Activated T-helper 1 cell treated with Interleukin-2 at 50 U/mL for 16 hours (primary cell): ENCODE measurements at regions not wholly inside any gene's neighbourhood (a gene's known extent, or its start where the extent isn't known, plus 50 kb on each side); places are given as distances from the start of the nearest gene placed in this dataset.
"Not testable (repeated sequence)": the region's sequence is repeated elsewhere in the genome, so short reads cannot be mapped to it uniquely, and the experiment has no call there.

Experiments
- DNase-seq: peaks from one replicate; pipeline ENCODE4 v3.0.0-alpha.2; 2020; ENCODE audit warnings: low read depth

- no peak for DNase-seq
Measured at GRCh38 chr2:129797489-129798300, 181.8 kb upstream of the RAB6C start.

- DNase-seq = no peak
Measured at GRCh38 chr2:129798301-129798581, 181.2 kb upstream of the RAB6C start.

- DNase-seq = no peak
Measured at GRCh38 chr2:129798626-129799025, 180.8 kb upstream of the RAB6C start.

- no peak for DNase-seq
Measured at GRCh38 chr2:129799036-129799958, 180.2 kb upstream of the RAB6C start.

GRCh38 chr2:129800285-129800684, 179.2 kb upstream of the RAB6C start:
- no peak for DNase-seq

GRCh38 chr2:129800686-129801085, 178.8 kb upstream of the RAB6C start:
- DNase-seq = no peak

- no peak for DNase-seq
Measured at GRCh38 chr2:129801575-129801974, 177.9 kb upstream of the RAB6C start.

GRCh38 chr2:129802290-129802689, 177.2 kb upstream of the RAB6C start:
- DNase-seq = no peak

GRCh38 chr2:129803032-129803431, 176.4 kb upstream of the RAB6C start:
- no peak for DNase-seq

GRCh38 chr2:129803871-129804270, 175.6 kb upstream of the RAB6C start:
- no peak for DNase-seq

- DNase-seq = no peak
Measured at GRCh38 chr2:129805899-129806298, 173.6 kb upstream of the RAB6C start.

- DNase-seq = no peak
Measured at GRCh38 chr2:129806317-129806716, 173.1 kb upstream of the RAB6C start.

- DNase-seq = no peak
Measured at GRCh38 chr2:129806990-129807389, 172.5 kb upstream of the RAB6C start.

GRCh38 chr2:129807642-129808338, 171.7 kb upstream of the RAB6C start:
- not testable (repeated sequence) for DNase-seq

- no peak for DNase-seq
Measured at GRCh38 chr2:129810521-129810920, 168.9 kb upstream of the RAB6C start.

GRCh38 chr2:129812071-129812470, 167.4 kb upstream of the RAB6C start:
- no peak for DNase-seq

- DNase-seq = no peak
Measured at GRCh38 chr2:129812654-129813053, 166.8 kb upstream of the RAB6C start.

GRCh38 chr2:129813404-129813803, 166.1 kb upstream of the RAB6C start:
- no peak for DNase-seq

GRCh38 chr2:129816813-129817574, 162.5 kb upstream of the RAB6C start:
- no peak for DNase-seq

- DNase-seq = no peak
Measured at GRCh38 chr2:129819855-129820254, 159.6 kb upstream of the RAB6C start.

GRCh38 chr2:129820908-129821307, 158.6 kb upstream of the RAB6C start:
- DNase-seq = no peak

- no peak for DNase-seq
Measured at GRCh38 chr2:129821445-129821844, 158.0 kb upstream of the RAB6C start.
